Loucy (cell line): ENCODE measurements at regions not wholly inside any gene's neighbourhood (a gene's known extent, or its start where the extent isn't known, plus 50 kb on each side); places are given as distances from the start of the nearest gene placed in this dataset.

Experiments
- EZH2phosphoT487 ChIP-seq: fragments of 200-600 bp; IDR thresholded peaks from 2 replicates; pipeline ENCODE4 v1.6.1; 2018; ENCODE audit warnings: antibody characterized with exemption, mild to moderate bottlenecking, moderate library complexity, borderline replicate concordance
- TF ChIP-seq, protein P1 (sequence below): fragments of 200-600 bp; sonication (generic); conservative IDR thresholded peaks from 2 replicates; pipeline ENCODE4 v1.5.1; 2014; ENCODE audit warnings: mild to moderate bottlenecking, antibody characterized with exemption, low read length

DNA sequence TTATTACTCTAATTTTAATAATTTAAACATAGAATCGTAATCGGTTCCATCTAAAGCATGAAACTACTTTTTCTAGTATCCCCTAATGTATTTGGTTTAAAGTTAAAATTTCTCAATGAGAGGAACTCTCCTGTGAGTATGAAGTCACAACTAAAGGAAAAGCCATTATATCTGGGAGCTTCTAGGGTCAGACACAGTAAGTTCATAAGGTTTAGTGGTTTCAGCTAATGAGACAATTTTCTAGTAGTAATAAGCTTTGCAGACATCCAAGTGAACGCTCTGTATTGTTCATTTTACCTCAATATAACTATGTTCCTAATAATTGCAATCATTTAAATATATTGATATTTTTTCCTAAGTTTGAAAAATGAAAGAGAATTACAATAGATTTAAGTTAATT, 364.4 kb upstream of the CDH9 start:
- TF ChIP-seq, protein P1, sequence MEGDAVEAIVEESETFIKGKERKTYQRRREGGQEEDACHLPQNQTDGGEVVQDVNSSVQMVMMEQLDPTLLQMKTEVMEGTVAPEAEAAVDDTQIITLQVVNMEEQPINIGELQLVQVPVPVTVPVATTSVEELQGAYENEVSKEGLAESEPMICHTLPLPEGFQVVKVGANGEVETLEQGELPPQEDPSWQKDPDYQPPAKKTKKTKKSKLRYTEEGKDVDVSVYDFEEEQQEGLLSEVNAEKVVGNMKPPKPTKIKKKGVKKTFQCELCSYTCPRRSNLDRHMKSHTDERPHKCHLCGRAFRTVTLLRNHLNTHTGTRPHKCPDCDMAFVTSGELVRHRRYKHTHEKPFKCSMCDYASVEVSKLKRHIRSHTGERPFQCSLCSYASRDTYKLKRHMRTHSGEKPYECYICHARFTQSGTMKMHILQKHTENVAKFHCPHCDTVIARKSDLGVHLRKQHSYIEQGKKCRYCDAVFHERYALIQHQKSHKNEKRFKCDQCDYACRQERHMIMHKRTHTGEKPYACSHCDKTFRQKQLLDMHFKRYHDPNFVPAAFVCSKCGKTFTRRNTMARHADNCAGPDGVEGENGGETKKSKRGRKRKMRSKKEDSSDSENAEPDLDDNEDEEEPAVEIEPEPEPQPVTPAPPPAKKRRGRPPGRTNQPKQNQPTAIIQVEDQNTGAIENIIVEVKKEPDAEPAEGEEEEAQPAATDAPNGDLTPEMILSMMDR = no peak
- TF ChIP-seq EZH2phosphoT487 = no peak
